Liver (tissue), 8 donors: ENCODE measurements at regions not wholly inside any gene's neighbourhood (a gene's known extent, or its start where the extent isn't known, plus 50 kb on each side); places are given as distances from the start of the nearest gene placed in this dataset.

Source experiments
- DNase-seq: peaks from one replicate; pipeline ENCODE4 v3.0.0-alpha.2; 2017; ENCODE audit warnings: low spot score
- H3K27ac ChIP-seq, 2 donors: one replicate each; pipeline ENCODE4 v1.7.0; 2013; ENCODE audit warnings: inconsistent platforms in 2 of 2, low read length in 2 of 2, control low read depth in 1 of 2, low read depth in 1 of 2, mild to moderate bottlenecking in 1 of 2
- H3K27me3 ChIP-seq, 4 donors: one replicate each; pipeline versions ENCODE4 v1.6.1 to v1.7.0; 2013; ENCODE audit warnings: low read length in 3 of 4, inconsistent platforms in 1 of 4, mild to moderate bottlenecking in 1 of 4, moderate library complexity in 1 of 4; ENCODE audit not compliant: control insufficient read depth in 4 of 4, insufficient read depth in 4 of 4
- H3K36me3 ChIP-seq, 4 donors: one replicate each; pipeline versions ENCODE4 v1.6.1 to v1.7.0; 2013; ENCODE audit warnings: low read length in 3 of 4, mild to moderate bottlenecking in 3 of 4, low read depth in 1 of 4, moderate library complexity in 1 of 4; ENCODE audit not compliant: control insufficient read depth in 4 of 4, insufficient read depth in 3 of 4
- H3K4me1 ChIP-seq, 4 donors: one replicate each; pipeline versions ENCODE4 v1.6.1 to v1.7.0; 2013; ENCODE audit warnings: low read length in 3 of 4, mild to moderate bottlenecking in 3 of 4, moderate library complexity in 1 of 4; ENCODE audit not compliant: control insufficient read depth in 4 of 4, insufficient read depth in 4 of 4
- H3K4me3 ChIP-seq, 3 donors: one replicate each; pipeline versions ENCODE4 v1.6.1 to v1.7.0; 2013; ENCODE audit warnings: low read length in 3 of 3, control low read depth in 1 of 3, low read depth in 1 of 3, mild to moderate bottlenecking in 1 of 3
- H3K9ac ChIP-seq, 2 donors: one replicate each; pipeline ENCODE4 v1.7.0; 2013; ENCODE audit warnings: low read length in 2 of 2, mild to moderate bottlenecking in 2 of 2, moderate library complexity in 2 of 2, control low read depth in 1 of 2, low read depth in 1 of 2
- H3K9me3 ChIP-seq, 4 donors: one replicate each; pipeline versions ENCODE4 v1.6.1 to v1.7.0; 2013; ENCODE audit warnings: low read length in 3 of 4; ENCODE audit not compliant: control insufficient read depth in 4 of 4
- ATF3 ChIP-seq: IDR thresholded peaks from 2 replicates; pipeline ENCODE4 v1.6.1; 2016; ENCODE audit warnings: antibody characterized with exemption
- CTCF ChIP-seq: fragments of 150-350 bp; IDR thresholded peaks from 2 replicates; pipeline ENCODE4 v1.5.1; 2017; ENCODE audit warnings: improper control_type of control experiment, low read depth, low read length; ENCODE audit not compliant: missing input control
- EGR1 ChIP-seq, 2 donors: IDR thresholded peaks; 2 replicates each; pipeline ENCODE4 v1.6.1; 2016 to 2018; ENCODE audit warnings: antibody characterized with exemption in 2 of 2, low read depth in 2 of 2
- FOXA1 ChIP-seq: IDR thresholded peaks from 2 replicates; pipeline ENCODE4 v1.6.1; 2016; ENCODE audit warnings: antibody characterized with exemption
- FOXA2 ChIP-seq: IDR thresholded peaks from 2 replicates; pipeline ENCODE4 v1.6.1; 2016; ENCODE audit warnings: antibody characterized with exemption
- HNF4A ChIP-seq, 2 donors: conservative IDR thresholded peaks; 2 replicates each; pipeline ENCODE4 v1.6.1; 2016; ENCODE audit warnings: antibody characterized with exemption in 2 of 2, mild to moderate bottlenecking in 2 of 2
- HNF4G ChIP-seq: IDR thresholded peaks from 2 replicates; pipeline ENCODE4 v1.6.1; 2016; ENCODE audit warnings: antibody characterized with exemption
- JUND ChIP-seq, 2 donors: IDR thresholded peaks; 2 replicates each; pipeline ENCODE4 v1.6.1; 2016; ENCODE audit warnings: antibody characterized with exemption in 2 of 2
- NR2F2 ChIP-seq: IDR thresholded peaks from 2 replicates; pipeline ENCODE4 v1.6.1; 2016; ENCODE audit warnings: antibody characterized with exemption
- REST ChIP-seq: IDR thresholded peaks from 2 replicates; pipeline ENCODE4 v1.6.1; 2016; ENCODE audit warnings: antibody characterized with exemption, mild to moderate bottlenecking
- RXRA ChIP-seq, 2 donors: IDR thresholded peaks; 2 replicates each; pipeline ENCODE4 v1.6.1; 2017 to 2018; ENCODE audit warnings: antibody characterized with exemption in 2 of 2, mild to moderate bottlenecking in 1 of 2
- SP1 ChIP-seq: IDR thresholded peaks from 2 replicates; pipeline ENCODE4 v1.6.1; 2018; ENCODE audit warnings: antibody characterized with exemption, mild to moderate bottlenecking
- TAF1 ChIP-seq: conservative IDR thresholded peaks from 2 replicates; pipeline ENCODE4 v1.6.1; 2016; ENCODE audit warnings: antibody characterized with exemption, mild to moderate bottlenecking
- YY1 ChIP-seq: IDR thresholded peaks from 2 replicates; pipeline ENCODE4 v1.6.1; 2016; ENCODE audit warnings: antibody characterized with exemption, mild to moderate bottlenecking
- ZBTB33 ChIP-seq: IDR thresholded peaks from 2 replicates; pipeline ENCODE4 v1.6.1; 2016; ENCODE audit warnings: antibody characterized with exemption
- WGBS: extraction: QIAGEN DNeasy Blood & Tissue Kit; methylation state at CpG from one replicate; pipeline ENCODE4 v1.1.7; 2013; 5-methylcytosine and 5-hydroxymethylcytosine counted together
- donor health status: healthy.
- donor health status: healthy.
- donor health status: healthy.
- donor health status: healthy.
- donor health status: healthy.

GRCh38 chr2:217147818-217148217, 288.0 kb upstream of the TNP1 start (continued):
- no peak for TF ChIP-seq ZBTB33

GRCh38 chr2:217146956-217147355, 287.1 kb upstream of the TNP1 start:
- no peak for TF ChIP-seq YY1
- TF ChIP-seq ATF3 = no peak
- TF ChIP-seq FOXA2 = no peak
- no peak for TF ChIP-seq TAF1
- TF ChIP-seq SP1 = no peak
- no peak for TF ChIP-seq NR2F2
- TF ChIP-seq HNF4G = no peak
- TF ChIP-seq EGR1 (IDR thresholded peaks at IDR 0.05; ENCODE audit: low read depth in 2 of 2) = no peak
- TF ChIP-seq FOXA1 = no peak
- TF ChIP-seq CTCF = no peak
- no peak for TF ChIP-seq HNF4A (conservative IDR thresholded peaks at IDR 0.05)
- no peak for TF ChIP-seq ZBTB33
- TF ChIP-seq RXRA (IDR thresholded peaks at IDR 0.05) = no peak
- TF ChIP-seq JUND (IDR thresholded peaks at IDR 0.05) = no peak
- no peak for TF ChIP-seq REST
- Histone ChIP-seq H3K4me1 (no peaks in the 10 kb centered on the region), H3K9me3 (peaks cover 0 to 4% (median under 1%) of the 10 kb centered on the region in 4 donors), H3K27ac (no peak overlapping the region), H3K36me3 (no peaks in the 10 kb centered on the region), H3K4me3 (no peak overlapping the region), H3K9ac (no peak overlapping the region), H3K27me3 (no peaks in the 10 kb centered on the region)
- 79% methylated on average over 4 of the region's 4 CpGs for WGBS
- DNase-seq = no peak
